Fibroblast of villous mesenchyme (primary cell): ENCODE measurements at regions not wholly inside any gene's neighbourhood (a gene's known extent, or its start where the extent isn't known, plus 50 kb on each side); places are given as distances from the start of the nearest gene placed in this dataset.

Experiments used
- DNase-seq: peaks from one replicate; pipeline ENCODE4 v3.0.0-alpha.2; 2010; ENCODE audit warnings: low read depth
- H3K4me3 ChIP-seq: 2 replicates; pipeline ENCODE4 v1.5.1; 2011; ENCODE audit warnings: low read depth, mild to moderate bottlenecking, low read length
- TF ChIP-seq, protein P1 (sequence below): IDR thresholded peaks from 2 replicates; pipeline ENCODE4 v1.5.1; 2012; ENCODE audit warnings: low read depth, mild to moderate bottlenecking, low read length; ENCODE audit not compliant: insufficient read depth

DNA sequence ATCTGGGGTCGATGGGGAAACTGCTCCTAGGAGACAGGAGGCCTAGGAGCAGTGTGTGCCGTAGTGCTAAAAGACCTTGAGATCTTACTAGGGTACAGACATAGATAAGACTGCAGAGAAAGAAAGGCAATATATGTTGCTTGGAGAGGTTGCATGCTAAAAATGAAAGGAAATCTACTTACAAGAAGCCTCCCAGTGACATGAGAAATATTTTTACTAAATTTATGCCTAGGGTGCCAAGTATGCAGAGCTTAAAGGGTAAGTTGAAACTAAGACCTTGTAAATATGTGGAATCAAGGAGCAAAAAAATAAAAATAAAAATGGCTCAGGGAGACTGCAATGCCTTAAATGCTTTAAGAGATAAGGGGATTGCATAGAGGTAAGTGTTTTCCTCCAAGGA, 74.8 kb downstream of the PDE6H start:
- no peak for DNase-seq
- TF ChIP-seq, protein P1, sequence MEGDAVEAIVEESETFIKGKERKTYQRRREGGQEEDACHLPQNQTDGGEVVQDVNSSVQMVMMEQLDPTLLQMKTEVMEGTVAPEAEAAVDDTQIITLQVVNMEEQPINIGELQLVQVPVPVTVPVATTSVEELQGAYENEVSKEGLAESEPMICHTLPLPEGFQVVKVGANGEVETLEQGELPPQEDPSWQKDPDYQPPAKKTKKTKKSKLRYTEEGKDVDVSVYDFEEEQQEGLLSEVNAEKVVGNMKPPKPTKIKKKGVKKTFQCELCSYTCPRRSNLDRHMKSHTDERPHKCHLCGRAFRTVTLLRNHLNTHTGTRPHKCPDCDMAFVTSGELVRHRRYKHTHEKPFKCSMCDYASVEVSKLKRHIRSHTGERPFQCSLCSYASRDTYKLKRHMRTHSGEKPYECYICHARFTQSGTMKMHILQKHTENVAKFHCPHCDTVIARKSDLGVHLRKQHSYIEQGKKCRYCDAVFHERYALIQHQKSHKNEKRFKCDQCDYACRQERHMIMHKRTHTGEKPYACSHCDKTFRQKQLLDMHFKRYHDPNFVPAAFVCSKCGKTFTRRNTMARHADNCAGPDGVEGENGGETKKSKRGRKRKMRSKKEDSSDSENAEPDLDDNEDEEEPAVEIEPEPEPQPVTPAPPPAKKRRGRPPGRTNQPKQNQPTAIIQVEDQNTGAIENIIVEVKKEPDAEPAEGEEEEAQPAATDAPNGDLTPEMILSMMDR = no peak
- no peak overlapping the region for H3K4me3 ChIP-seq

DNA sequence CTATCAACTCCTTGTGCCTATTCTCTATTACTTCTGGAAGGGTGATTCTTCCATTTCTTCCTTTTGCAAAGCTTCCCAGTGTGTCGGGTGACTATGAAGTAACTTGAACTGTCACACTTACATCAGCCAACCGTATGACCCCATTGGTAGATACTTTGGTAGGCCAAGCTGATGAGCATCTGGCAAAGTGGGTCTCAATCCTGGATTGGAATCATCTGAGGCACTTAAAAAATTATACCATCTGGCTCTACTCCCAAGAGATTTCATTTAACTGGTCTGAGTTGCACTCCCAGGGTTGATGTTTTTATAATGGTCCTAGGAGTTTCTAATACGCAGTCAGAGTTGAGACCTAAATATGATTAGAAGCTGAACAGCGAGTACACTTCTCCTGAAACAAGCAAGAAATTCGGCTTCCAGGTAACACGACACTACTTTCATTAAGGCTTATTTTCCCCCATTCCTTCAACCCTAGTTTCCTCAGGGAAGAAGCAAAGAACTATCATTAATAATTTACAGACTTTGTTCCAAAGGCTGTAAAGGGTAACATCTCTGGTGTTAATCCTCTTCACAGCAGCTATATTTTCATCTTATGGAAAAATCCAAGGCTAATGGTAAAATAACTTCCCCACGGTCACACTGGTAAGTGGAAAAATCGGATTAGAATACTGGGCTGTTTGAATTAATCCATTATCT, 76.8 kb downstream of the PDE6H start:
- no peak for DNase-seq
- no peak overlapping the region for H3K4me3 ChIP-seq
- TF ChIP-seq, protein P1 = no peak

DNA sequence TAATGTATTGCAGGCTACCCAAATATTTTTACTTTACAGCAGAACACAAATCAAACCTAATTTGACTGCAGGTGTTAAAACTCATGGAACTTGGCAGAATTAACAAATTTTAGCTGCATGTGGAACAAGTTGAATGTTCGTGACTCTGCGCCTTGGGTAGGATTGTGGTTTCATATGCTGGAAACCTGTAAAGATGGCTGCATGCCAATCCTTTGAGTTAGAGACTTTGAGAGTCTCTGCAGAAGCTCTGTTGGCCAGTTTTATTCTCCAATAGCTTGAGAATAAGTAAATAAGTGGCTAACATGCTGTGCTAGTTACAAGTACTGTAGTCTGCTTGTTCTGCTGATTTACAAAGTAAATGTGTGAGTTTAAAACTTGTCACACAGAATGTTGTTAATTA, 77.8 kb downstream of the PDE6H start:
- DNase-seq = no peak
- no peak overlapping the region for H3K4me3 ChIP-seq
- TF ChIP-seq, protein P1 = no peak

DNA sequence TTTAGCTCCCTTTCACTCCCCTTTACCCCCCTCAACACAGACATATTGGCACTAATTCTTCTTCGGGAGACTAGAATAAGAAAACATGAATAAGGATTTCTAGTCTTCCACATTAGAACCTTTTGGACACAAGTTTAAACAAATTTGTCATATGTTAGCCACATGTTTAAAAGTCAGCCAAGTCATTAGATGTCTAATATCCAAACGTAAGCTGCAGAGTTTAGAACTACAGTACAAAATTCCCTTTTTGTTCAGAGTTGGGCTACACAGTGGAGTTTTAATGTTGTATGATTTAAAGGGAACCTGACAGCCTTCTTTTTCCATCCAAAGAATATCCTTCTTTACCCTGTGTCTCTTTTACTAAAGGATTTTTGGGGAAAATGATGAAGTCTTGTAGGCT, 79.8 kb downstream of the PDE6H start:
- H3K4me3 ChIP-seq = no peak overlapping the region
- TF ChIP-seq, protein P1 = no peak
- no peak for DNase-seq

DNA sequence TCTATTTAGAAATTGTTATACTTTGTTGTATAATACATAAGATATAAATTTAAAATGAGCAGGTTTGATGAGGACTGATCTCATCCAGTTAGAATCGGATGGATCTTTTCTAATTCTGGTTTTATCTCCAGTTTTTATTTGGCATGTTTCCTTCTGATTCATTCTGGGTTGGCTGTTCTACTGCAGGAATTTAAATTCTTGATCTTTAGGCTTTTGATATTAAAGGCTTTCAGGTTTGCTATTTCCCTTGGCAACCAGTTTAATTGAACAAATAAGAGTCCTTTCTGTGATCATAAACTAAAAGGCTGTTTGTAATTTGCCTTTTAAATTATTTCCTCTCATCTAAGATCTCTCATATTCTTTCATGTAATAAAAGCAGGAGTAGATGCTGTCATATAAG, 83.4 kb downstream of the PDE6H start:
- DNase-seq = no peak
- H3K4me3 ChIP-seq = no peak overlapping the region
- TF ChIP-seq, protein P1 = no peak
